Testis (tissue), 2 donors: ENCODE measurements at regions not wholly inside any gene's neighbourhood (a gene's known extent, or its start where the extent isn't known, plus 50 kb on each side); places are given as distances from the start of the nearest gene placed in this dataset.

Source experiments
- DNase-seq: peaks from one replicate; pipeline ENCODE4 v3.0.0-alpha.2; 2019
- H3K27ac ChIP-seq, 2 donors: fragments of 200-600 bp; sonication (generic); one replicate each; pipeline ENCODE4 v1.5.1; 2019
- H3K27me3 ChIP-seq: fragments of 200-600 bp; sonication (generic); one replicate; pipeline ENCODE4 v1.5.1; 2019
- H3K36me3 ChIP-seq: fragments of 200-600 bp; sonication (generic); one replicate; pipeline ENCODE4 v1.5.1; 2017; ENCODE audit warnings: low read depth; ENCODE audit errors: missing control alignments
- H3K4me1 ChIP-seq: fragments of 200-600 bp; sonication (generic); one replicate; pipeline ENCODE4 v1.5.1; 2019
- H3K4me3 ChIP-seq, 2 donors: fragments of 200-600 bp; sonication (generic); one replicate each; pipeline ENCODE4 v1.5.1; 2017 to 2019
- H3K9me3 ChIP-seq: fragments of 200-600 bp; sonication (generic); one replicate; pipeline ENCODE4 v1.5.1; 2017
- POLR2A ChIP-seq: fragments of 450-650 bp; IDR thresholded peaks from one replicate; pipeline ENCODE4 v1.6.1; 2017; ENCODE audit warnings: antibody characterized with exemption, mild to moderate bottlenecking, moderate library complexity
- WGBS, 2 donors: methylation state at CpG; one replicate each; pipeline ENCODE4 v1.1.5; 2018; 5-methylcytosine and 5-hydroxymethylcytosine counted together
- intact Hi-C: fragments of 100-400 bp; cut with DNase I; formaldehyde crosslinking; loops from one replicate; pipeline ENCODE4 v1.15.1; 2023; ENCODE audit warnings: low total_unique reads
- TF ChIP-seq, protein P1 (sequence below), 3 experiments: fragments of 450-650 bp in 2 of 3; fragments of 200-600 bp in 1 of 3; sonication (generic) in 1 of 3; IDR thresholded peaks; one replicate each; pipeline ENCODE4 v1.5.1; 2016 to 2019; ENCODE audit warnings: antibody characterized with exemption in 3 of 3, mild to moderate bottlenecking in 2 of 3, moderate library complexity in 1 of 3

DNA sequence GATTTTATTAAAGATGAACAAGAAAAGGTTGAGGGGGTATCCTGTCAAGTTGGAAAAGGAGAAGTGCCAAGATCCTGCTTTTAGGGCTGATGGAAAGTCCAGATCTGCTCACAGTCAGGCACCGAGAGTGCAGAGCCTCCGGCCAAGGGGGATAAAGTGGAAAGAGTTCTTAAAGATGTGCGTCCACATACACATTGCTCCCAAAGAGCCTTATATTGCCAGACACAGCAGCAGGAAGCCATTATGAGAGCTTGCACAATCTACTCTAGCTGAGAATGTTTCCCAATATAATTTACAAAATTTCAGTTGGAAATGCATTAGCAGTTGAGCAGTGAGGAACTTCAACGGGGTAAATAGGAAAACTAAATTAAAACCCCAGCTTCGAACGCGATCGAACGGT is 95.6 kb downstream of the SALL1 start:
- Histone ChIP-seq H3K27me3 (no peaks in the 10 kb centered on the region), H3K9me3 (no peaks in the 10 kb centered on the region), H3K4me1 (no peaks in the 10 kb centered on the region), H3K4me3 (no peak overlapping the region), H3K36me3 (no peaks in the 10 kb centered on the region), H3K27ac (no peak overlapping the region)
- no peak for DNase-seq
- WGBS, 2 donors: 89 to 90% methylated on average over 9 of the region's 9 CpGs
- no peak for TF ChIP-seq POLR2A
- TF ChIP-seq, protein P1, sequence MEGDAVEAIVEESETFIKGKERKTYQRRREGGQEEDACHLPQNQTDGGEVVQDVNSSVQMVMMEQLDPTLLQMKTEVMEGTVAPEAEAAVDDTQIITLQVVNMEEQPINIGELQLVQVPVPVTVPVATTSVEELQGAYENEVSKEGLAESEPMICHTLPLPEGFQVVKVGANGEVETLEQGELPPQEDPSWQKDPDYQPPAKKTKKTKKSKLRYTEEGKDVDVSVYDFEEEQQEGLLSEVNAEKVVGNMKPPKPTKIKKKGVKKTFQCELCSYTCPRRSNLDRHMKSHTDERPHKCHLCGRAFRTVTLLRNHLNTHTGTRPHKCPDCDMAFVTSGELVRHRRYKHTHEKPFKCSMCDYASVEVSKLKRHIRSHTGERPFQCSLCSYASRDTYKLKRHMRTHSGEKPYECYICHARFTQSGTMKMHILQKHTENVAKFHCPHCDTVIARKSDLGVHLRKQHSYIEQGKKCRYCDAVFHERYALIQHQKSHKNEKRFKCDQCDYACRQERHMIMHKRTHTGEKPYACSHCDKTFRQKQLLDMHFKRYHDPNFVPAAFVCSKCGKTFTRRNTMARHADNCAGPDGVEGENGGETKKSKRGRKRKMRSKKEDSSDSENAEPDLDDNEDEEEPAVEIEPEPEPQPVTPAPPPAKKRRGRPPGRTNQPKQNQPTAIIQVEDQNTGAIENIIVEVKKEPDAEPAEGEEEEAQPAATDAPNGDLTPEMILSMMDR (IDR thresholded peaks at IDR 0.05): no peak
- intact Hi-C loops: no loop called here

DNA sequence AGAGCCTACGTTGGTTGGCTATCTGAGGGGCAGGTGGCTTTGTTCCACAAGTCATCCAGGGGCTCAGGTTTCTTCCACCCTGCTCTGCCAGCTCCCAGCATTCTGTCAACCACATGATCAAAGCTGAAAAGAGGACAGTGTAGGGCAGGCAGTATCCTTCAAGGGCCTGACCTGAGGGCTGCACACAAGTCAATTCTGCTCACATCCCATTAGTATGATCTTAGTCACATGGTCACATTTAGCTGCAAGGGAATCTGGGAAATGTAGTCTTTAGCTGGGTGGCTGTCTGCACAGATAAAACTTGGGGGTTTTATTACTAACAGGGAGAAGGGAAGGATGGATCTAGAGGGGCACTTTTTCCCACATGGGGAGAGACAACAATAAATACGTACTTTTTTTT is 97.3 kb downstream of the SALL1 start:
- Histone ChIP-seq H3K36me3 (no peaks in the 10 kb centered on the region), H3K4me3 (no peak overlapping the region), H3K27ac (no peak overlapping the region), H3K9me3 (no peaks in the 10 kb centered on the region), H3K27me3 (no peaks in the 10 kb centered on the region), H3K4me1 (no peaks in the 10 kb centered on the region)
- TF ChIP-seq, protein P1 (IDR thresholded peaks at IDR 0.05): no peak
- TF ChIP-seq POLR2A: no peak
- intact Hi-C loops: no loop called here
- no peak for DNase-seq
- 79 to 89% methylated on average over 1 to 2 of the region's 2 CpGs for WGBS, 2 donors

DNA sequence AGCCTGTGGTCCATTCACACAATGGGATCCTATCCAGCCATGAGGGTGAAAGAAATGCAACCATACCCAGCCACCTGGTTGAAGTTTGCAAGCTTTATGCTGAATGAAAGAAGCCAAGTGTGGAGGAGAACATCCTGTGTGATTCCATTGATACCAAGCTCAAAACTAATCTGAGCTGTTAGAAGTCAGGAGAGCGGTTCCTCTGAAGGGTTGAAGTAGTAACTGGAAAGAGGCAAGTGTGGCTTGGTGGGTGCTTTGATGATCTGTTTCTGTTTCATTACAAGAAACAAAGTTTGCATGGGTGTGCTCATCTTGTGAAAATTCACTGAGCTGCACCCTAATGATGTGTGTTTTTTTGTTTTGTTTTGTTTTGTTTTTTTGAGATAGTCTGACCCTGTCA is 99.4 kb downstream of the SALL1 start:
- TF ChIP-seq POLR2A: no peak
- TF ChIP-seq, protein P1 (IDR thresholded peaks at IDR 0.05): no peak
- Histone ChIP-seq H3K4me3 (no peak overlapping the region), H3K4me1 (no peaks in the 10 kb centered on the region), H3K27me3 (no peaks in the 10 kb centered on the region), H3K9me3 (no peaks in the 10 kb centered on the region), H3K27ac (no peak overlapping the region), H3K36me3 (no peaks in the 10 kb centered on the region)
- WGBS, 2 donors: 90 to 93% methylated on average over 1 of the region's 1 CpG
- intact Hi-C loops: no loop called here
- DNase-seq: no peak

DNA sequence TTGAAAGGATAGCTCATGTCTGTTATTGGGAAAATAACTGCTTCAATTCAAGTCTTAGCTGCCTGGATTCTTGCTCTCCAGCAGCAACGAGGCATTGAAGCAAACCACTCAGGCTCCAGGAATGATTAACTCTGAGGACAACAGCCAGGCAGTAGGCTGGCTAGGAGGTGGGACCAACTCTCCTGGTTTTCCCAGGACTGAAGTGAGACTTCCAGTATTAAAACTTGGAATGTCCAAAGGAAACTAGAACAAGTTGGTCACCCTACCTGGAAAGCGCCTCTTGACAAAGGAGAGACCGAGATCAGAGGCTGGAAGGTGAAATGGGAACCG is 100.7 kb downstream of the SALL1 start:
- WGBS, 2 donors: 68 to 77% methylated on average over 4 of the region's 4 CpGs
- no peaks in the 10 kb centered on the region for H3K9me3 ChIP-seq
- H3K27me3 ChIP-seq: no peaks in the 10 kb centered on the region
- intact Hi-C loops: no loop called here
- DNase-seq: no peak
- no peak overlapping the region for H3K4me3 ChIP-seq
- H3K27ac ChIP-seq: no peak overlapping the region
- H3K36me3 ChIP-seq: no peaks in the 10 kb centered on the region
- TF ChIP-seq, protein P1 (IDR thresholded peaks at IDR 0.05): no peak
- no peak for TF ChIP-seq POLR2A
- no peaks in the 10 kb centered on the region for H3K4me1 ChIP-seq

DNA sequence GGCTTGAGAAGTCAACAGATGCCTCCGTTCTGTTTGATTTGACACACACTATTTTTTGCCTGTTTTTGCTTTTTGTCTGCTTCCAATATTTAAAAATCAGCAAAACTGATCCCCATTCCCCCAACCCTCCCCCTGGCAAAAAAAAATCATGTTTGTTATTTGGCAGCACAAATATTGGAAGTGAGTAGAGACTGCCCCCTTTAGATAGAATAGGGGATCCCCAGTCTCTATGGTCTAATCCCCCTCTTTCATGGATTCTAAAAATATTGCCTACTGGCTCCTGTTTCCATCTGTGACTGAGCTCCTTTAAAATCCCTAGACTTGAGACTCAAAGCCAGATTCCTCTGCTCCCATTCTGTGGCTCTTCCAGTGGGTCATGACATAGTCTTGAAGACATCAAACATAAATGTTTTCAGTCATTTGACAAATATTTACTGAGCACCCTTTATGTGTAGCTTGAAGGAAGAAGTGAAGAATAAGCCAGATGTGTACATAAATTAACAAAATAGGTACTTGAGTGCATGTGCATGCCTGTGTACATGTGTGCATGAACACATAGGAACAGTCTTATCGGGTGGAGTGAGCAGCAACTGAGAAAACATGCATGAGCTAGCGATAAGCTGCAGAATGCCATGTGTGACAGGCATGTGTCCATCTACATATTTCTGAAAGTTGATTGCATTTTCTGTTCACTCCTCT is 101.2 kb downstream of the SALL1 start:
- Histone ChIP-seq H3K4me3 (no peak overlapping the region), H3K27ac (no peak overlapping the region), H3K4me1 (no peaks in the 10 kb centered on the region), H3K27me3 (no peaks in the 10 kb centered on the region), H3K36me3 (no peaks in the 10 kb centered on the region), H3K9me3 (no peaks in the 10 kb centered on the region)
- intact Hi-C loops: no loop called here
- DNase-seq: no peak
- WGBS, 2 donors: 90 to 92% methylated on average over 3 of the region's 3 CpGs
- no peak for TF ChIP-seq POLR2A
- TF ChIP-seq, protein P1 (IDR thresholded peaks at IDR 0.05): no peak
